IPS DF 6.9 (cell line): ENCODE measurements at regions not wholly inside any gene's neighbourhood (a gene's known extent, or its start where the extent isn't known, plus 50 kb on each side); places are given as distances from the start of the nearest gene placed in this dataset.

ENCODE experiments used
- DNase-seq: peaks from one replicate; pipeline ENCODE4 v3.0.0-alpha.2; 2013; ENCODE audit warnings: low read depth, low spot score
- H3K27ac ChIP-seq: one replicate; pipeline ENCODE4 v1.5.1; 2013; ENCODE audit warnings: low read length, control low read depth
- H3K27me3 ChIP-seq: 2 replicates; pipeline ENCODE4 v1.6.1; 2013; ENCODE audit warnings: mild to moderate bottlenecking, low read length; ENCODE audit not compliant: control insufficient read depth, insufficient read depth
- H3K36me3 ChIP-seq: 2 replicates; pipeline ENCODE4 v1.6.1; 2013; ENCODE audit warnings: low read length; ENCODE audit not compliant: control insufficient read depth, insufficient read depth
- H3K4me1 ChIP-seq: 2 replicates; pipeline ENCODE4 v1.6.1; 2013; ENCODE audit warnings: low read length; ENCODE audit not compliant: control insufficient read depth, insufficient read depth
- H3K4me3 ChIP-seq: 2 replicates; pipeline ENCODE4 v1.5.1; 2013; ENCODE audit warnings: mild to moderate bottlenecking, low read length
- H3K9me3 ChIP-seq: 2 replicates; pipeline ENCODE4 v1.6.1; 2013; ENCODE audit warnings: low read length, inconsistent platforms; ENCODE audit not compliant: control insufficient read depth, insufficient read depth
- WGBS: extraction: QIAGEN DNeasy Blood & Tissue Kit; methylation state at CpG from one replicate; pipeline ENCODE4 v1.1.7; 2013; ENCODE audit warnings: mixed read lengths, missing lambda C conversion rate; ENCODE audit not compliant: insufficient read length, insufficient coverage; 5-methylcytosine and 5-hydroxymethylcytosine counted together

DNA sequence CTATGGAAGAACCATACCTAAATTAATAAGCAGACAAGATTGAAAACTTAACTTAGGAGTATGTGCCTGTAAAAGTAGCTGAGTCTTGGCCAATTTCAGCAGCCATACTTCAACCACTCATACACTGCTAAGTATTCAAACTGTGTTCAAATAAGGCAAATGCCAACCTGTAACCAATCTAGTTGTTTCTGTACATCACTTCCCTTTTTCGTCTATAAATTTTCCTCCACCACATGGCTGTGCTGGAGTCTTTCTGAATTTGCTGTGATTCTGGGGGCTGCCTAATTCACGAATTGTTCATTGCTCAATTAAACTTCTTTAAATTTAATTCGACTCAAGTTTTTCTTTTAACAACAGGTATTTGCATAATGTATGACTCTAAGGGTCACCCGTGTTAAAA, 184.4 kb downstream of the PLK2 start:
- no peak for DNase-seq
- no CpG with 5 or more reads among the region's 4 CpGs for WGBS
- no peak overlapping the region for H3K4me3 ChIP-seq
- no peaks in the 10 kb centered on the region for H3K36me3 ChIP-seq
- no peaks in the 10 kb centered on the region for H3K9me3 ChIP-seq
- no peaks in the 10 kb centered on the region for H3K4me1 ChIP-seq
- H3K27ac ChIP-seq: no peak overlapping the region
- no peaks in the 10 kb centered on the region for H3K27me3 ChIP-seq

DNA sequence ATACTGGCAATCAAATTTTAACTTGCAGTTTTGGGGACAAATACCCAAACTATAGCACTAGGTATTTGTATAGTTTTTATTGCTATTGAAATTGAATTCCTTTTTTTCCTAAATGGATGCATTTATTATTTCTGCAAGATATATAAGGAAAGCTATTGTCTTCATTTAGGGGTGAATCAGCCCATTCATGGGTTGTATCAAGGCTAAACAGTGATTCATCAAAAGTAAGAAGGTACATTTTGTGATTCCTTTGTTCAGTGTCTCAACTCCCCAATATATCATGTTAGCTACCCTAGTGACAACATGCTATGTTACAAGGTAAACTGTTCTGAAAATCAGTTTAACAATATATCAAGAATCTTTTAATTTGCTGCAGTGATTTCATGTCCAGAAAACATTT, 185.7 kb downstream of the PLK2 start:
- Histone ChIP-seq H3K27me3 (no peaks in the 10 kb centered on the region), H3K27ac (no peak overlapping the region), H3K36me3 (no peaks in the 10 kb centered on the region), H3K4me1 (no peaks in the 10 kb centered on the region), H3K9me3 (no peaks in the 10 kb centered on the region), H3K4me3 (no peak overlapping the region)
- no peak for DNase-seq

DNA sequence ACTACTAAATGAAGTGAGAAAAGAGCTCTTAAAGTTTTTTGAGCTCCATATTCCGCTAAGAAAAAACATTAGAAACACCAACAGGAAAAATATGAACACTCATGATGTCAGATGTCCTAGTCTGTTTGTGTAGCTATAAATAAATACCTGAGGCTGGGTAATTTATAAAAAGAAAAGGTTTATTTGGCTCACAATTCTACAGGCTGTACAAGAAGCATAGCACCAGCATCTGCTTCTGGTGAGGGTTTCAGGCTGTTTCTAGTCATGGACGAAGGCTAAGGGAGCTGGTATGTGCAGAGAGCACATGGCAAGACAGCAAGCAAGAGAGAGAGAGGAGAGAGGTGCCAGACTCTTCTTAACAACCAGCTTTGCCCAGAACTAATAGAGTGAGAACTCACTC, 186.2 kb downstream of the PLK2 start:
- DNase-seq: no peak
- no CpG with 5 or more reads among the region's 2 CpGs for WGBS
- Histone ChIP-seq H3K36me3 (no peaks in the 10 kb centered on the region), H3K4me3 (no peak overlapping the region), H3K27ac (no peak overlapping the region), H3K9me3 (no peaks in the 10 kb centered on the region), H3K4me1 (no peaks in the 10 kb centered on the region), H3K27me3 (no peaks in the 10 kb centered on the region)

DNA sequence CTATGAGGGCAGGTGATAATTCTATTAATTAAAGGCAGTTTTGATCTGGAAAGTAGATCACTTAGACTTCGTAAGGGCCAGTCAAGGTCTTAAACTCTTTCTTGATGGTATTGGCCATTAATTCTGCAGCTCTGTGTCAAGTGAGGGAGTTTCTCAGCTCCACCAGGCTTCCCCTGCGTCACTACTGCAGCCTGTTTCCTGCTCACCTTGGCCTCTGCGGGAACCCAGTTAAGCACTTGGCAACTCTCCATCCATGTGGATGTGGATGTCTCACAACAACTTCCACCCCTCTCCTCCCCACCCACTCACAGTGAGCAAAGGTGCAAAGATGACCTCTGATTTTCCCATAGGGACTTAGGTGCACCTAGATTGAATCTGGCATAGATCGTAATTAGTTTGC, 191.6 kb downstream of the PLK2 start:
- Histone ChIP-seq H3K4me3 (no peak overlapping the region), H3K4me1 (no peaks in the 10 kb centered on the region), H3K36me3 (no peaks in the 10 kb centered on the region), H3K27me3 (no peaks in the 10 kb centered on the region), H3K27ac (no peak overlapping the region), H3K9me3 (no peaks in the 10 kb centered on the region)
- no CpG with 5 or more reads among the region's 4 CpGs for whole genome bisulfite sequencing
- DNase-seq: no peak

DNA sequence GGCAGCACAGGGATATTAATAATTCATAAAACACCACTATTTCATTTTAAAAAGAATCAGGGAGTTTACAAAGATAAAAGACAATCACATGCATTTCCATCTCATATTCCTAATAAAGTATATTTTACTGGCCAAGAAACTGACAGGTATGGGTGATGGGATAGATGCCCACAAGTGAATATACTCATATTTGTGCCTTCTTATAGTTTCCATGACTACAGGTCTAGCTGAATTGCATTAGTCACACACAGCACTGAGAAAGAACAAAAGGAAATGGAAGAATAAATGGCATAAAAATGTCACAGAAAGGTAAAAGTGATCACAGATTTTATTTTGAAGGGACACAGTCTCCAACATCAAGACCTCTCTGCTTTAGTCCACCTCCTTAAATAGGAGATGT, 193.5 kb downstream of the PLK2 start:
- no peak overlapping the region for H3K4me3 ChIP-seq
- H3K36me3 ChIP-seq: no peaks in the 10 kb centered on the region
- no peaks in the 10 kb centered on the region for H3K27me3 ChIP-seq
- H3K9me3 ChIP-seq: no peaks in the 10 kb centered on the region
- no peaks in the 10 kb centered on the region for H3K4me1 ChIP-seq
- H3K27ac ChIP-seq: no peak overlapping the region
- no peak for DNase-seq

DNA sequence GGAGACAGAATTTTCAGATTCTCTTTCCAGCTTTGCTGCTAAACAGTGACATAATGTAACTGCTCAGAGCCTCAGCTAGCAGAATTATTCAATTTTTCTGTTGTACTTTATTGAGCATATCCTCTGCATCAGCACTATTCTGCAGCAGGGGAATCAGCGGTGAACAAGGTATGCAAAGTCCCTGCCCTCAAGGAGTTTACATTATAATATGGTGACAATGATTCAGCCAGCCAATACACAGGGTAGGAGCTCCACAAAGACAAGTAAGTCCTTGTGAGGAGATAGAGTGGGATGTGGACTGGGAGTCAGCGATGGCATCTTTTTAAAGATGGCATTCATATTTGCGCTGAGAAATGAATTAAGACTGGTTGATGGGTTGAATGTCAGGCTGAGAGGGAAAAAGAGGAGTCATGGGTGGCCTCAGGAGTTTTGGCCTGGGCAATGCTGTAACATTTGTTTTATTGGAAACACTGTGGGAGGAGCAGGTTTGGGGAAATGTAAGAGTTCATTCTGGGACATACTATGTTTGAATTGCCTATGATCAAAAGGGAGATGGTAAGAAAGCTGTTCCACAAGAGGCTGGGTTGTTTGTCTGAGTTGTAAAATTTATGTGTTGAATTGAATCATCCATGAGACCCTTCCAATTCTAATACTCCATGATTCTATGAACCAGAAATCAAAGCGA, 194.5 kb downstream of the PLK2 start:
- Histone ChIP-seq H3K4me1 (no peaks in the 10 kb centered on the region), H3K4me3 (no peak overlapping the region), H3K9me3 (no peaks in the 10 kb centered on the region), H3K27ac (no peak overlapping the region), H3K27me3 (no peaks in the 10 kb centered on the region), H3K36me3 (no peaks in the 10 kb centered on the region)
- WGBS: no CpG with 5 or more reads among the region's 4 CpGs
- DNase-seq: no peak

DNA sequence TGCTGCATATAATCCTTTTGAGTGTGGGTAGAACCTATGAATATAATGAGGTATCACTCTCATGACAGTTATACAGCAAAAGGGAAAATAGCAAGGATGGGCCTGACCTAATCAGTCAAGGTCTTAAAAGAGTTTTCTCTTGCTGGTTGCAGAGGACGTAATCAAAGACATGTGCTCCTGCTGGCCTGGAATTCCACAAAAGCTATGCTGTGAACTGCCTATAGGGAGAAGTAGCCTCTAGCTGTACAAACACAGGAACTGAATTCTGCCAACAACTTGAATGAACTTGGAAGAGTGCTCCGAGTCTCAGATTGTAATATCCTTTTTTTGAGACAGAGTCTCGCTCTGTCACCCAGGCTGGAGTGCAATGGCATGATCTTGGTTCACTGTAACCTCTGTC, 195.6 kb downstream of the PLK2 start:
- no peaks in the 10 kb centered on the region for H3K36me3 ChIP-seq
- no CpG with 5 or more reads among the region's 3 CpGs for WGBS
- no peaks in the 10 kb centered on the region for H3K9me3 ChIP-seq
- peaks cover 4% of the 10 kb centered on the region; the same call in 1 of the 2 replicates for H3K4me1 ChIP-seq
- H3K27ac ChIP-seq: no peak overlapping the region
- H3K4me3 ChIP-seq: no peak overlapping the region
- H3K27me3 ChIP-seq: no peaks in the 10 kb centered on the region
- no peak for DNase-seq

DNA sequence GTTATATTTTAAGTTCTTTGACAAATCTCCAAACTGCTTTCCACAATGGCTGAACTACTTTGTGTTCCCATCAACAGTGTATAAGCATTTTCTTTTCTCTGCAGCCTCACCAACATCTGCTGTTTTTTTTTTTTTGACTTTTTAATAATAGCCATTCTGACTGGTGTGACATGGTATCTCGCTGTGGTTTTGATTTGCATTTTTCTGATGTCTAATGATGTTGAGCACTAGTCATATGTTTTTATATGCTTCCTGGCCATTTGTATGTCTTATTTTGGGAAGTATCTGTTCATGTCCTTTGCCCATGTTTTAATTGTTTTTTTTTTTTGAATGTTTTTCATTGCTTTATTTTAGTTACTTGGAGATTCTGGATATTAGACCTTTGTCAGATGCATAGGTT, 196.6 kb downstream of the PLK2 start:
- WGBS: no CpG with 5 or more reads among the region's 1 CpG
- DNase-seq: no peak

DNA sequence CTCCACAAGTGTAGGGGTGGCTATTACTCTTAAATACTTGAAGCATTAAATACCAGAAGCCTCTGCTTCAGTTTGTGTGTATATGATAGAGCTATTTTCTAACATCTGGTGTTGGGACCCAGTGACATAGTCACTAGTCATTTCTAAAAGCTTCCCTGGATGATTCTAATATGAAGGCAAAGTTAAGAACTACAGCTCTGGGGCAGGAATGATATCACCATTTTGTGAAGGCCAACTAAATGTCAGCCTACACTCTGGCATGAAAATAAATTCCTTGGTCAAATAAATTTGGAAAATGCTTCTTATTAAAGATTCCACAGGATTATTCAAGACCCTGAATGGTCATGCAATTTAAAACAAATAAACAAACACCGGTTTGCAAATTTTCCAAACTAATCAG, 197.7 kb downstream of the PLK2 start:
- no peak for DNase-seq
- H3K36me3 ChIP-seq: no peaks in the 10 kb centered on the region
- WGBS: no CpG with 5 or more reads among the region's 1 CpG
- H3K4me1 ChIP-seq: peaks cover 4% of the 10 kb centered on the region; the same call in 1 of the 2 replicates
- H3K27ac ChIP-seq: no peak overlapping the region
- no peaks in the 10 kb centered on the region for H3K9me3 ChIP-seq
- no peaks in the 10 kb centered on the region for H3K27me3 ChIP-seq
- no peak overlapping the region for H3K4me3 ChIP-seq

More for the DNA sequence above, 196.6 kb downstream of the PLK2 start:
- H3K36me3 ChIP-seq: no peaks in the 10 kb centered on the region
- peaks cover 4% of the 10 kb centered on the region; the same call in 1 of the 2 replicates for H3K4me1 ChIP-seq
- no peaks in the 10 kb centered on the region for H3K9me3 ChIP-seq
- H3K27me3 ChIP-seq: no peaks in the 10 kb centered on the region
- no peak overlapping the region for H3K27ac ChIP-seq
- no peak overlapping the region for H3K4me3 ChIP-seq

DNA sequence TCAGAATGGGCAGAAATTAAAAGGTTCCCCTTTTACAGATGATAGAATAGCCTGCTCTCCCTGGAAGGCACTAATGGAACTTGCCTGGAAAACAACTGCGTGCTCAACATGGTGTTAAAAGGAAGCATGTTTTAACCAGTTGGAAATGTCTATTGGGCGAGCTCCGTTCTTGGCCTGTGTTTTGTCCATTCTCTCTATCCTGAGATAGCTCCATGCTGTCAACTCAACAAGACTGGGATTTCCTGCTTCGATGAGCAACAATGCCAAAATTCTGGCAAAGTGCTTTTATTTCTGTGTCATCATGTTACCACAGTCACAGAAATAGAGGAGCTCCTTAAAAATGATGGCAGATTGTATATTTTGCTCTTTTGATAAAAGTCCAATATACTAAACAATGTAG, 198.3 kb downstream of the PLK2 start:
- Histone ChIP-seq H3K27me3 (no peaks in the 10 kb centered on the region), H3K4me1 (peaks cover 4% of the 10 kb centered on the region; the same call in 1 of the 2 replicates), H3K9me3 (no peaks in the 10 kb centered on the region), H3K36me3 (no peaks in the 10 kb centered on the region), H3K4me3 (no peak overlapping the region), H3K27ac (no peak overlapping the region)
- no peak for DNase-seq
- no CpG with 5 or more reads among the region's 4 CpGs for WGBS

DNA sequence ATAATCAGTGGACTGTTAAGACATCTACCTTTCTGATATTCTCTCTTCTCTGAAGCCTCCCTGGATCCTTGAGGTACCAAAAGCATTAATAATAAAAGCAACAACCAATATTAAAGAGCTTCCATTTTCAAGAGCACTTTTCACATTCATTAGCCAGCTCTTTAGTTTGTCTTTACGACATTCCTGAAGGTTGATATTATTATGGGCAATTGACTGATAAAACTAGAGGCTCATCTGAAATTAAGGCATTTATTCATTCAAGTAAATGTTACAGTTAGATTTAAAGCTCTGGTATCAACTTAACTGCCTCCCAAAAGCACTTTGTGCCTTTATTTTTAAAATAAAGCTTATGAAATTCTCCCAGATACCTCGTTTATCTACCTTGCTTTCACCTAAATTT, 199.6 kb downstream of the PLK2 start:
- H3K4me1 ChIP-seq: peaks cover 4% of the 10 kb centered on the region; the same call in 1 of the 2 replicates
- no peaks in the 10 kb centered on the region for H3K27me3 ChIP-seq
- no peaks in the 10 kb centered on the region for H3K36me3 ChIP-seq
- H3K4me3 ChIP-seq: no peak overlapping the region
- DNase-seq: no peak
- H3K27ac ChIP-seq: no peak overlapping the region
- no CpG with 5 or more reads among the region's 2 CpGs for WGBS
- H3K9me3 ChIP-seq: no peaks in the 10 kb centered on the region
